Fibroblast of mammary gland (primary cell): ENCODE measurements at regions not wholly inside any gene's neighbourhood (a gene's known extent, or its start where the extent isn't known, plus 50 kb on each side); places are given as distances from the start of the nearest gene placed in this dataset.

Experiments
- DNase-seq: peaks from one replicate; pipeline ENCODE4 v3.0.0-alpha.2; 2010; ENCODE audit warnings: low read depth
- H3K4me3 ChIP-seq: 2 replicates; pipeline ENCODE4 v1.5.1; 2011; ENCODE audit warnings: low read depth, mild to moderate bottlenecking, low read length, moderate library complexity; ENCODE audit not compliant: control insufficient read depth
- TF ChIP-seq, protein P1 (sequence below): conservative IDR thresholded peaks from 2 replicates; pipeline ENCODE4 v1.5.1; 2011; ENCODE audit warnings: low read depth, low read length, inconsistent platforms; ENCODE audit not compliant: control insufficient read depth, insufficient read depth

- no peak for DNase-seq
- TF ChIP-seq, protein P1, sequence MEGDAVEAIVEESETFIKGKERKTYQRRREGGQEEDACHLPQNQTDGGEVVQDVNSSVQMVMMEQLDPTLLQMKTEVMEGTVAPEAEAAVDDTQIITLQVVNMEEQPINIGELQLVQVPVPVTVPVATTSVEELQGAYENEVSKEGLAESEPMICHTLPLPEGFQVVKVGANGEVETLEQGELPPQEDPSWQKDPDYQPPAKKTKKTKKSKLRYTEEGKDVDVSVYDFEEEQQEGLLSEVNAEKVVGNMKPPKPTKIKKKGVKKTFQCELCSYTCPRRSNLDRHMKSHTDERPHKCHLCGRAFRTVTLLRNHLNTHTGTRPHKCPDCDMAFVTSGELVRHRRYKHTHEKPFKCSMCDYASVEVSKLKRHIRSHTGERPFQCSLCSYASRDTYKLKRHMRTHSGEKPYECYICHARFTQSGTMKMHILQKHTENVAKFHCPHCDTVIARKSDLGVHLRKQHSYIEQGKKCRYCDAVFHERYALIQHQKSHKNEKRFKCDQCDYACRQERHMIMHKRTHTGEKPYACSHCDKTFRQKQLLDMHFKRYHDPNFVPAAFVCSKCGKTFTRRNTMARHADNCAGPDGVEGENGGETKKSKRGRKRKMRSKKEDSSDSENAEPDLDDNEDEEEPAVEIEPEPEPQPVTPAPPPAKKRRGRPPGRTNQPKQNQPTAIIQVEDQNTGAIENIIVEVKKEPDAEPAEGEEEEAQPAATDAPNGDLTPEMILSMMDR, result no peak
- H3K4me3 ChIP-seq, result no peak overlapping the region
These were observed 699.1 kb downstream of the QKI start for GRCh38 chr6:164113637-164114036.

DNA sequence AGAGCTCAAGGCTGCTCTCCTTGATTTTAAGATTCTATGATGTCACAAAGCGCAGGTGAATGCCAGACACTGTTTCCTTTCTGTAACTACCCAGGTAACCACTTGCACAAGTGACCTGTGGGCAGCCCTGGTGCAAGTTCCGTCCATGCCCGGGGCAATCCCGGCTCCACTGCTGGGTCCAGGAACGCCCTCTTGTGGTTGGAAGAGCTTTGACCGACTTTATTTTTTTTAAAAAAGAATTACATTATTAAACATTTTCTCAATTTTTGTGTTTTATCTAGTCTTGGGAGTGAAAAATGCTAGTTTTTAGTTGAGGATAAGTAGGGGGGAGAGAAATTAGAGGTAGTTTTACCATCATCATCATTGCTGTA lies 695.2 kb downstream of the QKI start:
- no peak for DNase-seq
- H3K4me3 ChIP-seq, result no peak overlapping the region
- TF ChIP-seq, protein P1, result peak; percentile 39

GRCh38 chr6:164108869-164109769 lies 694.6 kb downstream of the QKI start:
- H3K4me3 ChIP-seq, result no peak overlapping the region
- DNase-seq, result peak; percentile 34
- TF ChIP-seq, protein P1, result no peak

- no peak overlapping the region for H3K4me3 ChIP-seq
- no peak for DNase-seq
- TF ChIP-seq, protein P1, result no peak
These were observed 693.6 kb downstream of the QKI start for GRCh38 chr6:164108092-164108491.

- no peak overlapping the region for H3K4me3 ChIP-seq
- TF ChIP-seq, protein P1, result no peak
- DNase-seq, result no peak
These were observed 692.9 kb downstream of the QKI start for GRCh38 chr6:164107297-164107995.

GRCh38 chr6:164106345-164106769 lies 691.8 kb downstream of the QKI start:
- DNase-seq, result peak; percentile 14

More at GRCh38 chr6:164106345-164106769, 691.8 kb downstream of the QKI start:
- TF ChIP-seq, protein P1, result peak; percentile 33
- no peak overlapping the region for H3K4me3 ChIP-seq
